B cell (primary cell): ENCODE measurements at regions not wholly inside any gene's neighbourhood (a gene's known extent, or its start where the extent isn't known, plus 50 kb on each side); places are given as distances from the start of the nearest gene placed in this dataset.

ENCODE experiments used
- CTCF ChIP-seq: fragments of 200-600 bp; IDR thresholded peaks from one replicate; pipeline ENCODE4 v1.8.0; 2022; ENCODE audit warnings: antibody characterized with exemption, mild to moderate bottlenecking
- EZH2 ChIP-seq: IDR thresholded peaks from 2 replicates; pipeline ENCODE4 v1.6.1; 2012; ENCODE audit warnings: borderline replicate concordance, low read depth, mild to moderate bottlenecking, moderate library complexity, low read length; ENCODE audit not compliant: insufficient read depth, poor library complexity, severe bottlenecking

DNA sequence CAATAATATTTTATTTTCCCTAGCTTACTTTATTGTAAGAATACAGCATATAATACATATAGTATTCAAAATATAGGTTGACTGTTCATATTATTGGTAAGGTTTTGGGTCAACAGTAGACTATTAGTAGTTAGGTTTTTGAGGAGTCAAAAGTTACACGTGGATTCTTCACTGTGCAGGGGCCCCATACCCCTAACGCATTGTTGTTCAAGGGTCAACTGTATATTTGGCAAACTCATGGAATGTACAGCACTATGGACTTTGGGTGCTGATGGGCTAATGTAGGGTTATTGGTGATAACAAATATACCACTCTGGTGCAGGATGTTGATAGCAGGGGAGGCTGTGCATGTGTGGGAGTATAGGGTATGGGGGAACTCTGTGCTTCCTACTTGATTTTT, 397.2 kb downstream of the BCKDHB start:
- no peak for TF ChIP-seq CTCF
- no peak for TF ChIP-seq EZH2
